Fibroblast of skin of right biceps (primary cell): ENCODE measurements at regions not wholly inside any gene's neighbourhood (a gene's known extent, or its start where the extent isn't known, plus 50 kb on each side); places are given as distances from the start of the nearest gene placed in this dataset.
A peak's percentile ranks its signal among the peaks of the same experiment; 100 is the strongest.
"Not testable (repeated sequence)": the region's sequence is repeated elsewhere in the genome, so short reads cannot be mapped to it uniquely, and the experiment has no call there.

Experiments
- DNase-seq: peaks from one replicate; pipeline ENCODE4 v3.0.0-alpha.2; 2013

DNA sequence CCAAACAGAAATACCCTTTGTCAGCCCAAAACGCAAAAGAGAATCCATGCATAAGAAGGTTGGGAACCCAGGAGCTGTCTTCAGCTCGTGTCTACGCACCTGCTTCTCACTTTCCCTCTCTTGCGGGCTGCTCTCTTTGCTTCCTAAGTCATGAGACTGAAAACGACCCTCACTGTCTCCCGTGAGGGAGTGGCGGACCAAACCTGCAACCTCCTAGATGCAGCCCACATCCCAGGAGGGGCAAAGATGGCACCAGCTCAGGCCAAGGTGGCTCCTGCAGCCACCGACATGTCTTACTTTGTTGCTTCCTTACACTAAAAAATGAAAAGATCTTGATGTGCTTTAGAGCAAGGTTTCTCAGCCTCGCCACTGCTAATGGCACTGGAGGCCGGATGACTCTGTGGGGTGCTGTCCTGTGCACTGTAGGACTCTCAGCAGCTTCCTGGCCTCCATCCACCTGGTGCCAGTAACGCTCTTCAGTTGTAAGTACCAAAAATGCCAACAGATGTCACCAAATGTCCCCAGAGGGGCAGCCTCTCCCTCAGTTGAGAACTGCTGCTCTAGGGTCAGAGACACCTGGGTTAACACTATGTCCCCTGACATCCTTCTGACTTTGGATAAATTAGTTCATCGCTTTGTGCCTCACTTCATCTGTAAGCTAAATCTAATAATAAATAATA is 179.8 kb upstream of the PFKP start:
- no peak for DNase-seq

DNA sequence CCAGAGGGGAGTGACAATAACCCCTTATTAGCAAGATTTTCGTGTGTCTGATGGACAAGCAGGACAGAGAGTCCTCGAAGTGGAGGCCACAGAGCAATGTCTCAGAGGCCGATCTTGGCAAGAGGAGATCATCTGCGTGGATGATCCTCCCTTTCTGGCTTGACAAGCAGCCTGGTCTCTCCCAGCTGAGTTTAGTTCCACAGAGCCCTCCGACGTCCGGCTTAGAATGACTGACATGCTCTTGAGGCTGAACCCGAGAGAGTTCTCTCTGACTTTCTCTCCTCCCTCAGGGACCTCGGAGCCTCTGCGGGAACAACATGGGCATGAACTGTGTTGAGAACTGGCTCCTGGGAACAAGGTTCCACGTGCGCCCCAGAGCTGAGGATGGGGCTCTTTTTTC is 180.7 kb upstream of the PFKP start:
- DNase-seq, result no peak

DNA sequence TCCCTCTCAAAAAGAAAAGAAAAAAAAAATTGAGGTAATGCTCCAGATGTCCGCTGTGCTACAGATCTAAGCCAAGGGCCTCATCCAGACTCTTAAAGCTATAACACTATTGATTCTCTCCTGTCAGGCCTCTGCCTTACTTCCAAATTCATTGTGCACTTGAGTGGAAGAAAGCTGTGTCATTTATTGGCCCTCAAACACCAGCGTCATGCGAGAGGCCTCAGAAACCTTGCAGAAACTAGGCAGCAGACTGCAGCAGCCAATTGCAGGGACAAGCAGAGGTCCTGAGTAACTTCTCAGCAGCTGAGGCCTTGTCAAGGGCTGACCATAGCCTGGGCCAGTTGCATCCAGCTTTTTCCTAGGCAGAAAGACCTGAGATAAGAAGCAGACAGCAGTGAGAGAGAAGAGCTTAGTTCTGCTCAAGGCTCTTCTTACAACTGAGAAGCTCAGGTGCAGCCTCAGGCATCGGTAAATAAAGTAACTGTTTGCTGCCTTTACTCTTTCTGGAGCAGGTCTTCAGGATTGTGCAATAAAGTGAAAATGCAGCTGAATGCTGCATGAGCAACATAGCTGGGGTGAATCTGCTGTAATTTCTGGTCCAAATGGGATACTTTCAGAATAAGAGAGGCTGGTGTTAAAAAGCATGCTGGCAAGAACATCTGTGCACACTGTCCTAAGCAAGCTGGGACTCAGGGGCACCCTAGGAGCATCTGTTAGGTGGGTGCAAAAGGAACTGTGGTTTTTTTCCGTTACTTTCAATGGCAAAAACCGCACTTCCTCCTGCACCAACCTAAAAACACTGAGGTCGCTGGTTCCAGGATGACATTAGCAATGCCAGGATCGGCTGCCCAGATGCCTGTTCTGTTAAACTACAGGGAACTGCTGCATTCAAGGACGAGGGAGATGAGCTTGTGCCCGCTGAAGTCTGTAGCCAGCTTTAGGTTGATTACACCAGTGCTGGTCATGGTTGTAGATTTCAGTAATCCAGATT is 181.8 kb upstream of the PFKP start:
- no peak for DNase-seq

DNA sequence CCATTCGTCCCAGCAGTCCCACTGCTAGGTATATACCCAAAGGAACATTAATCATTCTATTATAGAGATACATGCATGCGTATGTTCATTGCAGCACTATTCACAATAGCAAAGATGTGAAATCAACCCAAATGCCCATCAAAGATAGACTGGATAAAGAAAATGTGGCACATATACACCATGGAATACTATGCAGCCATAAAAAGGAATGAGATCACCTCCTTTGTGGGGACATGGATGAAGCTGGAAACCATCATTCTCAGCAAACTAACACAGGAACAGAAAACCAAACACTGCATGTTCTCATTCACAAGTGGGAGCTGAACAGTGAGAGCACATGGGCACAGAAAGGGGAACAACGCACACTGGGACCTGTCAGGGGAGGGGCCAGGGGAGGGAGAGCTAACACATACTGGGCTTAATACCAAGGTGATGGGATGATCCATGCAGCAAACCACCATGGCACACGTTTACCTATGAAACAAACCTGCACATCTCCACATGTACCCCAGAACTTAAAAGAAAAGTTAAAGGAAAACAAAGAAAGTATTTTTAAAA is 183.3 kb upstream of the PFKP start:
- DNase-seq, result not testable (repeated sequence)

DNA sequence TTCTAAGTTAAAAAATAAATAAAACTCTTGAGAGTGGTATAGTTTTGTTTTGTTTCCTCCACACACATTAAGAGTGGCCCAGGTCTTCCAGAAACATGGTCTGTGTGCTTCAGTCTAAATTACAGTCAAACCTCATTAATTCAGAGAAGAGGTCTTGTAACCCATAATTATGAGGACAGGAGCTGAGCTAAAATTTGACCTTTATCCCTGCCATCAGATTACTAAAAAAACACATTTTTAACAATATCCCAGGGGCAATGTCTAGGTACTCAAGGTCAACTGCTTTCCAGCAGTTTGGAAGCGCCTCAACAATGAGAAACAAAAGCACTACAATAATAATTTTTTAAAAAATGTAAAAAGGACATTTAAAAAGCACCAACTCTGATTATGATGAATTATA is 184.1 kb upstream of the PFKP start:
- no peak for DNase-seq

DNA sequence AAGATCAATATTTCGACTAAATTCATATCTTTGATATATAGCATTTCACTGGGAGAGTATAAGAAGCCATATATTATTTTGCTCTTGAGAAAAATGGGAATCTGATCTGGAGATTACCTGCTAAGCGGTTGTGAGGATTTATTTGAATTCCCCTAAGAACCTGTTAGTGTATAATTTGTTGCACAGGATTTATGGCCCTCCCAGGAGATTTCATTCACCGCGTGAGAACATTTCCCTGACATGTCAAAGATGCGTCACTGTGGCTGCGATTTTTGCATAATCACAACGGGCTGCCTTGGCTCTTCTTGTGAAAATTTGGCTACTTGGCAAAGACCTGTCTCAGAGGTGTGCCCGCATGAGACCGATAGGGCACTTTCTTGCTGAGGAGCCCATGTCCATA is 184.7 kb upstream of the PFKP start:
- peak; percentile 10 for DNase-seq

DNA sequence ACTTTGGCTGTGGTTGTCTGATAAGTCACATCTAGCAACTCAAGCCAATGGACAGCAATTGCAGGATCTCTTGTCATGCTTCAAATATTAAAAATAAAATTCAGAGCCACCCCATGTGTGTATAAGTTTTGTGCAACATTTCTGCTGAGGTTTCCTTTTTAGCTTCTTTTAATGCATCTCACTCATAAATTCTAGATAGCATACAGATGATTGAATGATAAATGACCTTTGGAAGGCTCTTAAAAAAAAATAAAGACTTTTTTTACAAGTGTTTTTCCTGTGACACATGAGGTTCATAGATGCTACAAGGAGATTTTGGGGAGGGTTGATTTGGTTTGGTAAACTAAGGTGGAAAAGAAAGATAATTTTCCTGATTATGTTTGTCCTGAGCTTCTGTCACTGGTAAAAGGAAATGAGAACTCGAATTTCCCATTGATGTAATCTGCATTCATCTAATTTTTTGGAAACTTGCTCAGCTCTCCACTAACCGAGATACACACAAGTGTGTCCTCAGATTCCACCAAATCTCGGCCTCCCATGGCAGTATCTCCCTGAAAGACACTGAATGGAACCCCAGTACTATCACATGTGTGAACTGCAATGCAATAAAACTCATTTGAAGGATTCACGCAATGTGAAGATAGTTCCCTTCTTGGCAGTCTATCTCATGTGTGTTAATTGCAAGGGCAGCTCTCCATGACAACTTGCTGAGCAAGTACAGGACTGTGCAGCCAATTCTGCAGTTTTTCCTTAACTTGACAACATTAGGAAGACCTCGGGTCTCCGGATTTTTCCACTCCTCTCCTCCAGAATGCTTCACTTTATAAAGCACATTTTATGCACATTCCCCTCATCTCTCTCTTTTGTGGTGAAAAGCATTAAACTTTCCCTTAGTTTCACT is 185.4 kb upstream of the PFKP start:
- DNase-seq, result no peak

DNA sequence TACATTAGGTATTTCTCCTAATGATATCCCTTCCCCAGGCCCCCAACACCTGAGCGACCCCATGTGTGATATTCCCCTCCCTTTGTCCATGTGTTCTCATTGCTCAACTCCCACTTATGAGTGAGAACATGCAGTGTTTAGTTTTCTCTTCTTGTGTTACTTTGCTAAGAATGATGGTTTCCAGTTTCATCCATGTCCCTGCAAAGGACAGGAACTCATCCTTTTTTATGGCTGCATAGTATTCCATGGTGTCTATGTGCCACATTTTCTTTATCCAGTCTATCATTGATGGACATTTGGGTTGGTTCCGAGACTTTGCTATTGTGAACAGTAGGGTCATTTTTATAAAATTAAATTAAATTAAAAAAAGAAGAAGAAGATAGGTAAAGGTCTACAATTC is 187.3 kb upstream of the PFKP start:
- not testable (repeated sequence) for DNase-seq

DNA sequence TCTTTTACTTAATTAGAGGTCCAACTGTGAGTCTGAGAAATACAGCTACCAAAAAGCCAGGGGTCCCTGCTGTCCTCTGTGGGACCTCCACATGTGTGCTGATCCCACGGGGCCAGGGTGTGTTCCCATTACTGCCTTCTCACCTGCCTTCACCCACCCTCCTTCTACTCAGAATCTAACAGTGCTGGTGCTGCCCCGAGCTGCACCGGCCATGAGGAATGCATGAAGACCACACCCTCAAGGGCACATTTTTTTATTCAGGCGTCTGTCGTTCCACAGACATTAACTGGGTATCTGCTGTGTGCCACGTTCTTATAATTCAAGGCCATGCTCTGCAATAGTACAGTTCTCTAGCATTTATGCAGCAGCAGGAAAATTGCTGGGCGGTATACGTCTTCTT is 188.5 kb upstream of the PFKP start:
- DNase-seq, result no peak

DNA sequence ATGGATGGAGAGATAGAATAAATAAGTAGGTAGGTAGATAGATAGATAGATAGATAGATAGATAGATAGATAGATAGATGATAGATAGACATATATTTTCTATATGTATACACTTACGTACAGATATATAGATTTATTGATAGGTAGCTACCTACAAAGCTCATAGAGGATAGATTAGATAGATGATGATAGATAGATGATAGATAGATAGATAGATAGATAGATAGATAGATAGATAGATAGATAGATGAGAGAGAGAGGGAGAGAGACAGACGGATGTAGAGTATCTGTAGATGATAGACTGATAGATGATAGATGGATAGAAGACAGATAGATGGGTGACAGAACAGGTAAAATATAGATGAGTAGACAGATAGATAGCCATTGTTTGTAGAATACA is 191.3 kb upstream of the PFKP start:
- DNase-seq, result no peak

DNA sequence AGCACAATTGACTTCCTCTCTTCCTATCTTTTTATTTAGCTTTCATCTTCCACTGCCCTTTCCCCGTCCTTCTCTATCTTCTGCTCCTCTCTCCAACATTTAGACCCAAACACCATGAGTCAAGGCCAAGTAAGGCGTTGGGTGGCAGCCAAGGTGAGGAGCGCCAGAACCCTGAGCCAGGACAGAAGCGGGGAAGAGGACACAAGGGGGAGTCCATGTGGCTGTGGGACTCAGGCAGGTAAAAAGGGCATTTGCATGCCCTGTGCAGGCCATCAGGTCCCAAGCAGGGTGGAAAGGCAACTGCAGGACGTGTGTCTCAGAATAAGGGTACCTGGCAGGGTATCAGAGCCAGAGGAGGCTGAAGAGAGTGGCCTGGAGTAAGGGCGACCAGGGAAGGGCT is 192.4 kb upstream of the PFKP start:
- no peak for DNase-seq

DNA sequence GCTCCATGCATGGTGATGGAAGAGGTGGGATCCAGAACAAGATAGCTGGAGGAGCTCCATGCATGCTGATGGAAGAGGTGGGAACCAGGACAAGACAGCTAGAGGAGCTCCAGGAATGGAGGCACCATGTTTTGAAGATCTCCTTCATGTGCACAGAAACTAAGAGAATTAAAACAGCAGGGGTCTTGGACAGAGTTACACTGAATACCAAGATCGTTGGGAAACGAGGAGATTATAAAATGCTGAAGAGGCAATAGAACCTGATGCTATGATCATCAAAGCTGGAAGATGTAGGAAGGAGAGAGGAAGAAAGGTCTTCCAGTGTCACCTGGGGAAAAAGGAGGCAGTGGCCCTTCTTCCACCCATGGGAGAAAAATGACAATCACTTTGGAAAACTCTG is 193.6 kb upstream of the PFKP start:
- no peak for DNase-seq

DNA sequence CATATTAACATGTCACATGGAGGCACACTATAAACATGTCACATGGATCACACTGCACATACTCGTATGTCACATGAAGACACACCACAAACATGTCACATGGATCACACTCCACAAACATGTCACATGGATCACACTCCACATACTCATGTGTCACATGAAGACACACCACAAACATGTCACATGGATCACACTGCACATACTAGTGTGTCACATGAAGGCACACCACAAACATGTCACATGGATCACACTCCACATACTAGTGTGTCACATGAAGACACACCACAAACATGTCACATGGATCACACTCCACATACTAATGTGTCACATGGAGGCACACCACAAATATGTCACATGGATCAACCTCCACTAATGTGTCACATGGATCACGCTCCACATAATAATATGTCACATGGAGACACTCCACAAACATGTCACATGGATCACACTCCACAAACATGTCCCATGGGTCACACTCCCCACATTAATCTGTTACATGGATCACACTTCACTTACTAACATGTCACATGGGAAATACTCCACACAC is 195.6 kb upstream of the PFKP start:
- DNase-seq, result no peak

DNA sequence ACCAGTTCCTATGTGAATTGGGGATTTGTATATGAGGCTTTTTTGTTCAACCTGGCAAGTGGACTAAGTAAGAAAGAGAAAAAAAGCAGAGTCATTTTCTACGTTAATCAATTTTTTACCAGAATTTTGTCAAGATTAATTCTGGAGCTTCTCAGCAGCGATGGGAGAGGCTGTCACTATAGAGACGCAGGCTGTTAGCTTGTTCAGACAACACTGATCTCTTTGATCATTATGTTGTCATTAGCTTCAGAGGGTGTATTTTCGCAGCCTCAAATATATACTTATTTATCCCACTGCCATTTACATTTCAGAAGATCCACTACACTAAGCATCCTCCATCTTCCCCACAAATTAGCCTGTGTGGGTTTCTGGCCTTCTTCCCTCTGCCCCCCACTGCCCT is 196.7 kb upstream of the PFKP start:
- no peak for DNase-seq

DNA sequence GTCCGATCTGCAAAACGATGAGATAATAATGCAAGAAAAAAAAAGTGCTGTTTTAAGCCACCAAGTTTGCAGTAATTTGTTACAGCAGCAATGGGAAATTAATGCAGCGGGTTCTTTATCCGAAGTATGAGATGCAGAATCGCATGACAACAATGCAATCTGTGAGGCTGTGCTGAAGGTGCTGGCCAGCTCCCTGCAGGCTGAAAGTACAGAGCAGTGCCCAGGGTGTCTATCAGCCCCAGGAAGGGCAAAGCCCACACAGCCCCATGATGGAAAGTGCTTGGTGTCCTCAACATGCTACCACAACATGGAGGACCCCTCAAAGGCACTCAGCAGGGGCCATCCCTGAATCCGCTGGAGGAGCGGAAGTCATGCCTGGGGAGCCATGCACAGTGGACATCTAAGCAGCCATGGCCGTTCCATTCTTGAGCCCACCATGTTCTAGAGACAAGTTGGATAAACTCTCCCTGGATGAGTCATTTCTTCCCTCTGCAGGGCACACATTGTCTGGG is 199.5 kb upstream of the PFKP start:
- no peak for DNase-seq

DNA sequence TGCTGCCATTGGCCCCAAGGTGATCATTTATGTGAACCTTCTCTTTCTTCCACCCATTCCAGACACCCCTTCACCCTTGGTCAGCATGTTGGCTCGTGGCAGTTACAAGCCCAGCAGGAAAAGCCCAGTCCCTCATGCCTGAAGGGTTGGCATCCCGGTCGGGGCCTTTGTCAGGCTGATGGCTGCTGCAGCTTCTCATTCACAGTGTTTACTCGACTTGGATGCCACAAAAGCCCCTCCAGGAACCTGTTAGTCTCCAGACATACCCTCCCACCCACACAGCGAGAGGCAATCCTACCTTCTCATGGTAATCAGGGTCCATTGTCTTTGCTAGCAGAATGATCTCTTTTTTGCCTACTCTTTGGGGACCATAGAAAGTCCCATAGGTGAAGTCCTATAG is 200.8 kb upstream of the PFKP start:
- DNase-seq, result no peak

DNA sequence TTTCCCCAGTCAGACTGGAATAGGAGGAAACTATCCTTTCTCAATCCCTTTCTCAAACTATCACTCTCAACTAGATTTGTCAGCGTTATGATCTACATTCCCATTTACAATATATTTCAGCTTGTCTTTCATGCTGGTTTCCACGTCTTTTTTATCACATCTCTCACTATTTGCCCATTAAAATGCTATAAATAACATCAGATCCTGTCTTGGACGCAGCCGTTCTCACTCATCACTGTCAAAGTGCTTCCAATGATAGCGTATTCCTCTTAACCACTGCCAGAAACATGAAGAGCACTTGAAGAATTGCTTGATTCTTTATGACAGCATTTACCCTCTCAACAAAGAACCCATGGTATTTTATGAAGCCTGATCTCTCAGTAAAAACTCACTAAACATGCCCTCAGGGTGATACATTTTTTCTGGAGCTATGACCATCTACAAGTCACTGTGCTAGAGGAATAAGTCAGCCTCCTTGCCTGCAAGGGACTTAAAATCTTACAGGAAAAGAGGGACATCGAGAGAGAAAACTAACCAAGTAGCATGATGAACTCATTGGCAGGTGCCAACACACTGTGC is 205.6 kb upstream of the PFKP start:
- no peak for DNase-seq

DNA sequence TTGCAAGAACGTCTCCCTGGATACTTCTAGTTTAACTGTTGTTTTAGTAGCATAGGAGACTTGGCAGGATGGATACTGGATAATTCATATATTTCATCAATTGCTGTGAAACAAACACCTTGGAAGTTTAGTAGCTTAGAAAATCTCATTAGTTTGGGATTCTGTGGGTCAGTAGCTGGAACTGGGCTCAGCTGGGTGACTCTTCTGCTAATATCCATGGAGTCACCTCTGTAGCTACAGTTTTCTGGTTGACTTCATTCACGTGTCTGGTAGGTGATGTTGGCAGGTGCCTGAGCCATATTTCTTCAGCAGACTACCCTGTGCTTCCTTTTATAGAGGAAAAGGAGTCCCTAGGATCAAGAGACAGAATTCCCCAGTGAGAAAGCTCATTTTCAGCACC is 208.9 kb upstream of the PFKP start:
- DNase-seq, result no peak

DNA sequence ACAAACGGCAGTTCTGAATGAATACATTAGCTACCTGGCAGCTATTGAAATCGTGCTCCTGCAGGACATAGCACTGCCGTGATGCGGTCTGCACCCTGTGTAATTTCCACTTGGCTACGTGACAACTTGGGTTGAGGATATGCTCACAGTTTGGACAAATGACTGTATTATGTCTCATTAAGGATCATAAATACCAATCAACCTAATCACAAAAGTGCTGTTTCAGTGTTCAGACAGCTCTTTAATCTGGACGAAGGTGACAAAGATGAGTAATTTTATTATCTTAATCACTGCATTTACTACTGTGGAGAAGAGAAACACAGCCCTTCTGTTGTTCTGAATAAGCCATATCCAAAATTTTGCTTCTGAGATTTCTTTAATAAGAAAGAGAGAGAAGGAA is 210.8 kb upstream of the PFKP start:
- no peak for DNase-seq

DNA sequence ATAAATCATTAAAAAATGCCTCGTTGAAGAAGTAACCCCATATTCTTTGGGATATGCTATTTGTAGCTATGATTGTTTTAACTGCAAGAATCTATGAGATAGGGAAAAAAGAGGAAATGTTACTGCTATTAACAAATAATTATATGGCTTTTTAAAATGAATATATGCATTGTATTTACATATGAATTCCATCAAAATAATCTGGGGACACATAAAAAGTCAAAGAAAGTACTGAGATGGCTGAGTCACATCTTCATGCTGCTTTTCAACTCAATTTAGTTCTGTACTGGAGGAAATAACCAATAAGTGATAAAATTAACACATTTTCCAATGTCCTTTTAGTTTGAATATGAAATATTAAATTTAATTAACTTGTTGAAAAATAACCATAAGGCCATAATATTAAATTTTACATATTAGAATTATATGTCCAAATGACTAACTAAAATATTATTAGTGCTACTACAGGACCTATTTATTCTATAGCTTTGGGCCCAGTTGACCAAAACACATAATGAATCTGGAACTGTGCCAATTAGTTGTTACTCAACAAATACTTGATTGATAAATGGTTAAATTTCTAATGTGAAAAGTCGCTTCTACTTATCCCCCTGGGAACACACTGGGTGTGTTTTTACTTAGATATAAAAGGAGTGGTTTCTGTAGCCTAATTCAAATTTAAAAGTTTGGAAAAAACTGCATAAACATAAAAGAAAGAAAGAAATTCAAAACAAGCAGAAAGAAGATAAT is 214.6 kb upstream of the PFKP start:
- DNase-seq, result no peak

DNA sequence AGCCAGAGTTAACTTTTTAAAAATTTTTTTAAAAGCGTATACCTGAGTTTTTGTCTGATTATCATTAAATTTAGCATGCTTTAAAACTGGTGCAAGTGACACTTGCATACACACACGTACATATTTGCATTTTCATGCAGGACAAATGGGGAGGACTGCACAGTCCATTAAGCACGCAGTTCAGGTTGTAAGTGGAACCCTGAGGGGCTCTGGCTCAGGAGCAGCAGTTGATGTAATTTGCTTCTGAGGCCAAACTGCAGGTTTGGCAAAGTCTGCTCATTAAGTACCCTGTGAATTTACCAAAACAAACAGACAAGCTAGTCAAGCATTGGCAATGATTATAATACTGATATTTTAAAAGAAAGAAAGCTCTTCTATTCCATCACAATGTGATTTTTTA is 215.8 kb upstream of the PFKP start:
- DNase-seq, result no peak
